Esophagus mucosa (tissue), 1 donor: ENCODE measurements at regions not wholly inside any gene's neighbourhood (a gene's known extent, or its start where the extent isn't known, plus 50 kb on each side); places are given as distances from the start of the nearest gene placed in this dataset.

Experiments used
- ATAC-seq: fragments of 200-7000 bp; cut with Tn5 transposase; one replicate; pipeline ENCODE4 v1.9.1; 2020
- donor health status: DM: yes; HTN: yes; CAD: no.

- no peak for ATAC-seq
Observed at GRCh38 chr1:30196872-30197638, 526.3 kb downstream of the MATN1 start.

GRCh38 chr1:30196457-30196856 is 526.9 kb downstream of the MATN1 start:
- peak; percentile 17 for ATAC-seq

- no peak for ATAC-seq
Observed at GRCh38 chr1:30195424-30196134, 527.8 kb downstream of the MATN1 start.

GRCh38 chr1:30194741-30195423 is 528.5 kb downstream of the MATN1 start:
- no peak for ATAC-seq

GRCh38 chr1:30194046-30194619 is 529.3 kb downstream of the MATN1 start:
- ATAC-seq, result no peak

- no peak for ATAC-seq
Observed at GRCh38 chr1:30192969-30193630, 530.3 kb downstream of the MATN1 start.

- peak; percentile 88 for ATAC-seq
Observed at GRCh38 chr1:30191154-30191702, 532.2 kb downstream of the MATN1 start.

GRCh38 chr1:30190511-30191153 is 532.8 kb downstream of the MATN1 start:
- no peak for ATAC-seq

GRCh38 chr1:30189818-30190500 is 533.4 kb downstream of the MATN1 start:
- ATAC-seq, result no peak

- ATAC-seq, result no peak
Observed at GRCh38 chr1:30188999-30189398, 534.4 kb downstream of the MATN1 start.

- ATAC-seq, result no peak
Observed at GRCh38 chr1:30188329-30188728, 535.1 kb downstream of the MATN1 start.

- ATAC-seq, result no peak
Observed at GRCh38 chr1:30187413-30188023, 535.9 kb downstream of the MATN1 start.

GRCh38 chr1:30186586-30186985 is 536.8 kb downstream of the MATN1 start:
- ATAC-seq, result no peak

GRCh38 chr1:30185809-30186208 is 537.6 kb downstream of the MATN1 start:
- ATAC-seq, result no peak

GRCh38 chr1:30185313-30185712 is 538.1 kb downstream of the MATN1 start:
- no peak for ATAC-seq

GRCh38 chr1:30184393-30185141 is 538.8 kb downstream of the MATN1 start:
- ATAC-seq, result no peak

GRCh38 chr1:30183895-30184294 is 539.5 kb downstream of the MATN1 start:
- no peak for ATAC-seq

- no peak for ATAC-seq
Observed at GRCh38 chr1:30183006-30183405, 540.4 kb downstream of the MATN1 start.

GRCh38 chr1:30179942-30180543 is 543.3 kb downstream of the MATN1 start:
- ATAC-seq, result no peak

- ATAC-seq, result no peak
Observed at GRCh38 chr1:30176477-30176876, 546.9 kb downstream of the MATN1 start.
